Fibroblast of mammary gland (primary cell): ENCODE measurements at regions not wholly inside any gene's neighbourhood (a gene's known extent, or its start where the extent isn't known, plus 50 kb on each side); places are given as distances from the start of the nearest gene placed in this dataset.

ENCODE experiments used
- DNase-seq: peaks from one replicate; pipeline ENCODE4 v3.0.0-alpha.2; 2010; ENCODE audit warnings: low read depth
- H3K4me3 ChIP-seq: 2 replicates; pipeline ENCODE4 v1.5.1; 2011; ENCODE audit warnings: low read depth, mild to moderate bottlenecking, low read length, moderate library complexity; ENCODE audit not compliant: control insufficient read depth
- CTCF ChIP-seq: conservative IDR thresholded peaks from 2 replicates; pipeline ENCODE4 v1.5.1; 2011; ENCODE audit warnings: low read depth, low read length, inconsistent platforms; ENCODE audit not compliant: control insufficient read depth, insufficient read depth

- TF ChIP-seq CTCF = no peak
- DNase-seq = no peak
- H3K4me3 ChIP-seq = no peak overlapping the region
Measured at GRCh38 chr22:48748113-48748859, 1079.4 kb downstream of the BRD1 start.

- no peak for TF ChIP-seq CTCF
- no peak overlapping the region for H3K4me3 ChIP-seq
- DNase-seq = no peak
Measured at GRCh38 chr22:48746789-48747425, 1080.8 kb downstream of the BRD1 start.

- no peak for DNase-seq
- no peak for TF ChIP-seq CTCF
- no peak overlapping the region for H3K4me3 ChIP-seq
Measured at GRCh38 chr22:48745842-48746788, 1081.6 kb downstream of the BRD1 start.

GRCh38 chr22:48744967-48745841 is 1082.5 kb downstream of the BRD1 start:
- H3K4me3 ChIP-seq = no peak overlapping the region
- TF ChIP-seq CTCF = no peak
- no peak for DNase-seq

GRCh38 chr22:48744283-48744641 is 1083.4 kb downstream of the BRD1 start:
- H3K4me3 ChIP-seq = no peak overlapping the region
- no peak for TF ChIP-seq CTCF
- DNase-seq = no peak
